Mucosa of rectum (tissue), 2 donors: ENCODE measurements at regions not wholly inside any gene's neighbourhood (a gene's known extent, or its start where the extent isn't known, plus 50 kb on each side); places are given as distances from the start of the nearest gene placed in this dataset.

Source experiments
- H3K27ac ChIP-seq, 2 donors: one replicate each; pipeline ENCODE4 v1.7.0; 2013; ENCODE audit warnings: inconsistent platforms in 2 of 2, low read depth in 2 of 2, low read length in 2 of 2
- H3K27me3 ChIP-seq, 2 donors: one replicate each; pipeline ENCODE4 v1.7.0; 2013; ENCODE audit warnings: low read length in 2 of 2; ENCODE audit not compliant: control insufficient read depth in 2 of 2, insufficient read depth in 2 of 2
- H3K36me3 ChIP-seq, 2 donors: one replicate each; pipeline ENCODE4 v1.7.0; 2013; ENCODE audit warnings: low read length in 2 of 2; ENCODE audit not compliant: control insufficient read depth in 2 of 2, insufficient read depth in 2 of 2
- H3K4me1 ChIP-seq, 2 donors: one replicate each; pipeline ENCODE4 v1.7.0; 2013; ENCODE audit warnings: low read length in 2 of 2, mild to moderate bottlenecking in 1 of 2; ENCODE audit not compliant: control insufficient read depth in 2 of 2, insufficient read depth in 2 of 2
- H3K4me3 ChIP-seq, 2 donors: one replicate each; pipeline ENCODE4 v1.7.0; 2013; ENCODE audit warnings: low read length in 2 of 2
- H3K9ac ChIP-seq, 2 donors: one replicate each; pipeline ENCODE4 v1.7.0; 2013; ENCODE audit warnings: low read length in 2 of 2, low read depth in 1 of 2, mild to moderate bottlenecking in 1 of 2
- H3K9me3 ChIP-seq, 2 donors: one replicate each; pipeline ENCODE4 v1.7.0; 2013; ENCODE audit warnings: low read length in 2 of 2; ENCODE audit not compliant: control insufficient read depth in 2 of 2
- donor health status: healthy.
- donor health status: Normal muscosa, but diverticular disease.

GRCh38 chr10:120308589-120308988, 148.4 kb upstream of the PLPP4 start:
- Histone ChIP-seq H3K27ac (no peak overlapping the region), H3K9me3 (no peaks in the 10 kb centered on the region), H3K4me3 (no peak overlapping the region), H3K27me3 (no peaks in the 10 kb centered on the region), H3K4me1 (no peaks in the 10 kb centered on the region), H3K9ac (no peak overlapping the region), H3K36me3 (no peaks in the 10 kb centered on the region)

DNA sequence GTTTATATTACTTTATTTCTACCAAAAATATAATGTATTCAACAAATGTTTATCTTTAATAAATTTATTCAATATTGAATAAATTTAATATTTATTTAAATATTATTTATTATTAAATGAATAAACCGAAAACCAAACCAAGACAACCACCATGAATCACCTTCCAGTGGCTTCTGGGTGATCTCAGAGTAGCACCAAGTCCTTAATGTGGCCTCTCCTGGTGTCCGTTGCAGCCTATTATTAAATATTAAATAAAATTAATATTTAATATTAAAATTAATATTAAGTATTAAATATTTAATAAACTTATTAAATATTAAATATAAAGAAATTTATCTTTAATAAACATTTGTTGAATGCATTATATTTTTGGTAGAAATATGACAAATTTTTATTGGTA, 143.3 kb upstream of the PLPP4 start:
- no peaks in the 10 kb centered on the region for H3K9me3 ChIP-seq
- H3K4me1 ChIP-seq = no peaks in the 10 kb centered on the region
- H3K4me3 ChIP-seq = no peak overlapping the region
- H3K27ac ChIP-seq = no peak overlapping the region
- H3K36me3 ChIP-seq = no peaks in the 10 kb centered on the region
- H3K27me3 ChIP-seq = no peaks in the 10 kb centered on the region
- no peak overlapping the region for H3K9ac ChIP-seq

DNA sequence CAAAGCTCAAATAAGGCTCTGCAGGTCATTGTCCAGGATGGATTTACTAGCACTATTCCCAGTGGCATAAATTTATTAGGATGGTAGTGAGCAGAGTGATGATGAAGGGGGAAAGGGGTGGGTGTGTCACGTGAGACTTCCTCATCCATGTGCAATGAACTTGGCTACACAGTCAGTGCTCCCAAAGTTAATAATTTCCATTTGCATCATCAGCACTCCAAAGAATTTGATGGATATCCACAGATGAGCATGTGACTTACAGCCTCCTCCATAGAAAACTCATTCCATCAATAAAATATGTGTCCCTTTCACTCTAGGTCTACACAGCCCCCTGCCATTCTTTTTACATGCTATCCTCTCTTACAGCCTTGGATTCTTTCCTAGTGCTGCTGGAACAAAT, 142.6 kb upstream of the PLPP4 start:
- no peaks in the 10 kb centered on the region for H3K27me3 ChIP-seq
- no peaks in the 10 kb centered on the region for H3K4me1 ChIP-seq
- H3K4me3 ChIP-seq = no peak overlapping the region
- no peak overlapping the region for H3K27ac ChIP-seq
- H3K9me3 ChIP-seq = no peaks in the 10 kb centered on the region
- no peak overlapping the region for H3K9ac ChIP-seq
- H3K36me3 ChIP-seq = no peaks in the 10 kb centered on the region

GRCh38 chr10:120318862-120319261, 138.2 kb upstream of the PLPP4 start:
- H3K36me3 ChIP-seq = no peaks in the 10 kb centered on the region
- H3K9ac ChIP-seq = no peak overlapping the region
- H3K4me1 ChIP-seq = no peaks in the 10 kb centered on the region
- H3K4me3 ChIP-seq = no peak overlapping the region
- H3K27me3 ChIP-seq = no peaks in the 10 kb centered on the region
- H3K9me3 ChIP-seq = no peaks in the 10 kb centered on the region
- no peak overlapping the region for H3K27ac ChIP-seq

DNA sequence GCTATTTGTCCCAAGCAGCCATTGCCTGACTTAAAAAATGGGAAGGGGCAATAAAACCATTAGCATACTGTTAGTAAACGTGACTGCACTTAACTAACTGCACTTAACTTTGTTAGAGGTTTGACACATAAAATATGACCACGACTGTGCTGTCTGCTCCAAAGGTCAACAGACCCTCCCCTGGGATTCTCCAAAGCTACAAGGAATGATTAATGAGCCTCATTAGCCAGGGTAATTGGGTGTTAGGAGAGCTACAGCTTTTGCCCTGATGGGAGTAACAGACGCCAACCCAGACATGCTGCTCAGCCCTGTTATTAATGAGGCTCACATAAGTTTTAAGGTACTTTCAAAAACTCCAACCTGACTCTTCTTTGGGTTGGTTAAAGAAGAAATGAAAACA, 129.4 kb upstream of the PLPP4 start:
- H3K4me1 ChIP-seq = no peaks in the 10 kb centered on the region
- H3K9ac ChIP-seq = no peak overlapping the region

GRCh38 chr10:120328647-120329046, 128.4 kb upstream of the PLPP4 start:
- no peaks in the 10 kb centered on the region for H3K27me3 ChIP-seq
- H3K9ac ChIP-seq = no peak overlapping the region
- no peaks in the 10 kb centered on the region for H3K4me1 ChIP-seq
- no peaks in the 10 kb centered on the region for H3K9me3 ChIP-seq
- no peak overlapping the region for H3K4me3 ChIP-seq
- no peak overlapping the region for H3K27ac ChIP-seq
- no peaks in the 10 kb centered on the region for H3K36me3 ChIP-seq

More for the DNA sequence above, 129.4 kb upstream of the PLPP4 start:
- no peaks in the 10 kb centered on the region for H3K36me3 ChIP-seq
- H3K27ac ChIP-seq = no peak overlapping the region
- no peaks in the 10 kb centered on the region for H3K9me3 ChIP-seq
- no peaks in the 10 kb centered on the region for H3K27me3 ChIP-seq
- H3K4me3 ChIP-seq = no peak overlapping the region

- Histone ChIP-seq H3K9ac (no peak overlapping the region), H3K27ac (no peak overlapping the region), H3K9me3 (no peaks in the 10 kb centered on the region), H3K36me3 (no peaks in the 10 kb centered on the region), H3K4me1 (no peaks in the 10 kb centered on the region), H3K27me3 (no peaks in the 10 kb centered on the region), H3K4me3 (no peak overlapping the region)
Observed at GRCh38 chr10:120335553-120335952, 121.5 kb upstream of the PLPP4 start.

GRCh38 chr10:120336306-120336910, 120.6 kb upstream of the PLPP4 start:
- H3K36me3 ChIP-seq = no peaks in the 10 kb centered on the region
- H3K9me3 ChIP-seq = no peaks in the 10 kb centered on the region
- no peak overlapping the region for H3K9ac ChIP-seq
- no peaks in the 10 kb centered on the region for H3K27me3 ChIP-seq
- no peaks in the 10 kb centered on the region for H3K4me1 ChIP-seq
- H3K27ac ChIP-seq = no peak overlapping the region
- H3K4me3 ChIP-seq = no peak overlapping the region

GRCh38 chr10:120336911-120337540, 120.0 kb upstream of the PLPP4 start:
- Histone ChIP-seq H3K36me3 (no peaks in the 10 kb centered on the region), H3K4me1 (no peaks in the 10 kb centered on the region), H3K27ac (no peak overlapping the region), H3K9me3 (no peaks in the 10 kb centered on the region), H3K9ac (no peak overlapping the region), H3K27me3 (no peaks in the 10 kb centered on the region), H3K4me3 (no peak overlapping the region)

GRCh38 chr10:120342115-120342714, 114.8 kb upstream of the PLPP4 start:
- Histone ChIP-seq H3K36me3 (no peaks in the 10 kb centered on the region), H3K9me3 (no peaks in the 10 kb centered on the region), H3K4me1 (no peaks in the 10 kb centered on the region), H3K9ac (no peak overlapping the region), H3K27ac (no peak overlapping the region), H3K27me3 (peaks cover 0 to 3% of the 10 kb centered on the region in 2 donors), H3K4me3 (no peak overlapping the region)
